H1 (cell line): ENCODE measurements at regions not wholly inside any gene's neighbourhood (a gene's known extent, or its start where the extent isn't known, plus 50 kb on each side); places are given as distances from the start of the nearest gene placed in this dataset.

Experiments used
- CHD7 ChIP-seq: fragments of 300-600 bp; sonication (generic); IDR thresholded peaks from 2 replicates; pipeline ENCODE4 v1.7.1; 2012; ENCODE audit warnings: low read length, moderate library complexity, mild to moderate bottlenecking, inconsistent platforms; ENCODE audit not compliant: insufficient replicate concordance
- EGR1 ChIP-seq: IDR thresholded peaks from 2 replicates; pipeline ENCODE4 v1.6.1; 2011; ENCODE audit warnings: low read depth, low read length, borderline replicate concordance
- KDM5A ChIP-seq: fragments of 200-600 bp; IDR thresholded peaks from 2 replicates; pipeline ENCODE4 v1.7.1; 2012; ENCODE audit warnings: mild to moderate bottlenecking, low read length, inconsistent platforms, mixed read lengths
- POLR2AphosphoS5 ChIP-seq: IDR thresholded peaks from 2 replicates; pipeline ENCODE4 v1.6.1; 2011; ENCODE audit warnings: low read depth, low read length
- POU5F1 ChIP-seq: IDR thresholded peaks from 2 replicates; pipeline ENCODE4 v1.6.1; 2011; ENCODE audit warnings: low read depth, mild to moderate bottlenecking, low read length, moderate library complexity
- RXRA ChIP-seq: IDR thresholded peaks from 2 replicates; pipeline ENCODE4 v1.6.1; 2011; ENCODE audit warnings: low read depth, mild to moderate bottlenecking, low read length, moderate library complexity; ENCODE audit not compliant: insufficient read depth
- ZNF274 ChIP-seq: IDR thresholded peaks from 2 replicates; pipeline ENCODE4 v1.7.0; 2012; ENCODE audit warnings: low read length, borderline replicate concordance; ENCODE audit errors: extremely low read depth

- TF ChIP-seq POU5F1 (no peak), CHD7 (no peak), ZNF274 (no peak), KDM5A (no peak), POLR2AphosphoS5 (no peak), RXRA (no peak), EGR1 (no peak)
Observed at GRCh38 chr7:153886506-153887441, 165.4 kb upstream of the DPP6 start (continued).
